Gastroesophageal sphincter (tissue), 4 donors: ENCODE measurements at regions not wholly inside any gene's neighbourhood (a gene's known extent, or its start where the extent isn't known, plus 50 kb on each side); places are given as distances from the start of the nearest gene placed in this dataset.

Source experiments
- ATAC-seq: fragments of 150-250 bp; one replicate; pipeline ENCODE4 v1.9.1; 2016; ENCODE audit warnings: mild to moderate bottlenecking, moderate library complexity
- H3K27ac ChIP-seq, 4 donors: fragments of 200-600 bp; sonication (generic) in 3 of 4; 1 replicate in 3 of 4; 2 replicates in 1 of 4; pipeline ENCODE4 v1.5.1; 2016 to 2019
- H3K27me3 ChIP-seq: fragments of 200-600 bp; sonication (generic); one replicate; pipeline ENCODE4 v1.5.1; 2019
- H3K36me3 ChIP-seq, 2 donors: fragments of 200-600 bp; sonication (generic); one replicate each; pipeline ENCODE4 v1.5.1; 2019; ENCODE audit warnings: control low read depth in 1 of 2
- H3K4me1 ChIP-seq, 3 donors: fragments of 200-600 bp; sonication (generic); 1 replicate in 2 of 3; 2 replicates in 1 of 3; pipeline ENCODE4 v1.5.1; 2016 to 2019; ENCODE audit warnings: control low read depth in 2 of 3
- H3K4me3 ChIP-seq, 2 donors: fragments of 200-600 bp; sonication (generic); one replicate each; pipeline ENCODE4 v1.5.1; 2019; ENCODE audit warnings: mild to moderate bottlenecking in 1 of 2, moderate library complexity in 1 of 2
- H3K9me3 ChIP-seq, 3 donors: fragments of 200-600 bp; sonication (generic); one replicate each; pipeline ENCODE4 v1.5.1; 2017 to 2019; ENCODE audit warnings: control low read depth in 2 of 3
- EP300 ChIP-seq: sonication (generic); formaldehyde crosslinking; IDR thresholded peaks from one replicate; pipeline ENCODE4 v1.6.1; 2017; ENCODE audit warnings: antibody characterized with exemption, mild to moderate bottlenecking
- POLR2A ChIP-seq, 2 donors: fragments of 450-650 bp; IDR thresholded peaks; one replicate each; pipeline ENCODE4 v1.6.1; 2017; ENCODE audit warnings: antibody characterized with exemption in 2 of 2, mild to moderate bottlenecking in 2 of 2, moderate library complexity in 1 of 2
- POLR2AphosphoS5 ChIP-seq: sonication (generic); formaldehyde crosslinking; IDR thresholded peaks from one replicate; pipeline ENCODE4 v1.6.1; 2017; ENCODE audit warnings: antibody characterized with exemption
- WGBS, 2 donors: methylation state at CpG; one replicate each; pipeline ENCODE4 v1.1.5; 2018; ENCODE audit warnings: low coverage in 1 of 2; 5-methylcytosine and 5-hydroxymethylcytosine counted together
- TF ChIP-seq, protein P1 (sequence below), 4 experiments: fragments of 200-600 bp in 2 of 4; fragments of 450-650 bp in 2 of 4; sonication (generic) in 1 of 4; IDR thresholded peaks; one replicate each; pipeline ENCODE4 v1.5.1; 2017 to 2019; ENCODE audit warnings: antibody characterized with exemption in 4 of 4, mild to moderate bottlenecking in 2 of 4, moderate library complexity in 2 of 4

DNA sequence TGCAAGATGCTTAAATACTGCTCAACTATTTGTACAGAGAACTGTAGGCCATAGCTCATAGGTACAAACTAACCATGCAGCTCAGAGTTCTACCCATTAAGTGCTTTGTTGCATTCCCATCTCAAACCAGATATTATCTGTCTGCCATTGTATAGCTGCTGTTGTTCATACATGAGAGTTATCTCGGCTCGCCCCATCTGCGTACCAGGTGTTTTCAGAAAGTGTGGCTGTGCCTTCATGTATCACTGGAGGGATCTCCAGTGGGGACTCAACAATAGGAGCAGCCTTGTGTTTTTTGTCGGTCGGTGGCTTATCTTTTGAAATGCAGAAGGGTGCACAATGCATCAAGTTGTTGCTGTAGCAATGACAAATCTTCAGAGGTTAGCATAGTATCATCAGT is 678.3 kb downstream of the RERGL start:
- 95 to 100% methylated on average over 2 to 5 of the region's 5 CpGs for WGBS, 2 donors
- no peaks in the 10 kb centered on the region for H3K4me1 ChIP-seq
- no peak overlapping the region for H3K27ac ChIP-seq
- H3K27me3 ChIP-seq: no peaks in the 10 kb centered on the region
- no peak for ATAC-seq
- peaks cover 0 to 8% (median 0%) of the 10 kb centered on the region in 3 donors for H3K9me3 ChIP-seq
- H3K4me3 ChIP-seq: no peak overlapping the region
- H3K36me3 ChIP-seq: no peaks in the 10 kb centered on the region
- TF ChIP-seq POLR2AphosphoS5: no peak
- TF ChIP-seq, protein P1, sequence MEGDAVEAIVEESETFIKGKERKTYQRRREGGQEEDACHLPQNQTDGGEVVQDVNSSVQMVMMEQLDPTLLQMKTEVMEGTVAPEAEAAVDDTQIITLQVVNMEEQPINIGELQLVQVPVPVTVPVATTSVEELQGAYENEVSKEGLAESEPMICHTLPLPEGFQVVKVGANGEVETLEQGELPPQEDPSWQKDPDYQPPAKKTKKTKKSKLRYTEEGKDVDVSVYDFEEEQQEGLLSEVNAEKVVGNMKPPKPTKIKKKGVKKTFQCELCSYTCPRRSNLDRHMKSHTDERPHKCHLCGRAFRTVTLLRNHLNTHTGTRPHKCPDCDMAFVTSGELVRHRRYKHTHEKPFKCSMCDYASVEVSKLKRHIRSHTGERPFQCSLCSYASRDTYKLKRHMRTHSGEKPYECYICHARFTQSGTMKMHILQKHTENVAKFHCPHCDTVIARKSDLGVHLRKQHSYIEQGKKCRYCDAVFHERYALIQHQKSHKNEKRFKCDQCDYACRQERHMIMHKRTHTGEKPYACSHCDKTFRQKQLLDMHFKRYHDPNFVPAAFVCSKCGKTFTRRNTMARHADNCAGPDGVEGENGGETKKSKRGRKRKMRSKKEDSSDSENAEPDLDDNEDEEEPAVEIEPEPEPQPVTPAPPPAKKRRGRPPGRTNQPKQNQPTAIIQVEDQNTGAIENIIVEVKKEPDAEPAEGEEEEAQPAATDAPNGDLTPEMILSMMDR (IDR thresholded peaks at IDR 0.05): no peak
- TF ChIP-seq EP300: no peak
- TF ChIP-seq POLR2A (IDR thresholded peaks at IDR 0.05): no peak

DNA sequence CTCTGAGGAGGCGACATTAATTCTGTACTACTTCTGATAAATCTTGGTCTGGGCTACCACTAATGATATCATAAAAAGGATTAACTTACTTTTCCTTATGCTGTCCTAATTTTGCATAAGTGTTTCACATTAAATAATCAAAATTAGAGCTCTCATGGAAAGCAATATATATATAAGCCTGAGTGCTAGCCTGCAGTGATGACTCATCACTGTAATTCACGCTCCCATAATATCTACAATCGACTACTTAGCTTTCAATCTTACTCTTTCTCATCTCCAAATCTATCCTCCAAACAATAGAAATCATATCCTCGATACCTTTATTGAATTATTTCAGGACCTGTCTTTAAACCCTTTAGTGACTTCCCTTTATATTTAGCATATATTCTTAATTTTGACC is 701.3 kb downstream of the RERGL start:
- no peaks in the 10 kb centered on the region for H3K9me3 ChIP-seq
- no peak overlapping the region for H3K4me3 ChIP-seq
- no peaks in the 10 kb centered on the region for H3K4me1 ChIP-seq
- TF ChIP-seq, protein P1 (IDR thresholded peaks at IDR 0.05): no peak
- TF ChIP-seq POLR2AphosphoS5: no peak
- TF ChIP-seq EP300: no peak
- no peak for TF ChIP-seq POLR2A (IDR thresholded peaks at IDR 0.05)
- H3K27me3 ChIP-seq: no peaks in the 10 kb centered on the region
- WGBS, 2 donors: 83 to 84% methylated on average over 4 of the region's 4 CpGs
- no peaks in the 10 kb centered on the region for H3K36me3 ChIP-seq
- no peak for ATAC-seq
- H3K27ac ChIP-seq: no peak overlapping the region

DNA sequence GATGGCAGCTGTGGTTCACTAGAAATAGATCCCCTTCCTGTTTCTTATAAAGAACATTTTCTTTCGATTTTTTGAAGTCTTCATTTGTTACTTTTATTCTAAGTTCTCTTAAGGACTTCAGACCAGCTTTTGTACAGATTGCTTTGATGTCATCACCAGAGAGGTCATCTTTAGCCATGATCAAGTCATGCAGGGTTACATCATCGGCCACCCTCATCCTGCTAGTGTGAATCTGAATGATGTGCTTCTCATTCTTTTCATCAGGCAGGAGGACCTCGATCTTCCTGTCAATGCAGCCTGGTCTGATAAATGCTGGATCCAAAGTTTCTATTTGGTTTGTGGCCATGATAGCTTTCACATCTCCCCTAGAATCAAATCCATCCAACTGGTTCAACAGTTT is 706.7 kb downstream of the RERGL start:
- 82 to 88% methylated on average over 3 of the region's 3 CpGs for WGBS, 2 donors
- Histone ChIP-seq H3K27ac (no peak overlapping the region), H3K4me1 (no peaks in the 10 kb centered on the region), H3K27me3 (no peaks in the 10 kb centered on the region), H3K4me3 (no peak overlapping the region), H3K9me3 (no peaks in the 10 kb centered on the region), H3K36me3 (no peaks in the 10 kb centered on the region)
- ATAC-seq: no peak
- TF ChIP-seq EP300 (no peak), POLR2AphosphoS5 (no peak), POLR2A (IDR thresholded peaks at IDR 0.05) (no peak)
- TF ChIP-seq, protein P1 (IDR thresholded peaks at IDR 0.05): no peak

DNA sequence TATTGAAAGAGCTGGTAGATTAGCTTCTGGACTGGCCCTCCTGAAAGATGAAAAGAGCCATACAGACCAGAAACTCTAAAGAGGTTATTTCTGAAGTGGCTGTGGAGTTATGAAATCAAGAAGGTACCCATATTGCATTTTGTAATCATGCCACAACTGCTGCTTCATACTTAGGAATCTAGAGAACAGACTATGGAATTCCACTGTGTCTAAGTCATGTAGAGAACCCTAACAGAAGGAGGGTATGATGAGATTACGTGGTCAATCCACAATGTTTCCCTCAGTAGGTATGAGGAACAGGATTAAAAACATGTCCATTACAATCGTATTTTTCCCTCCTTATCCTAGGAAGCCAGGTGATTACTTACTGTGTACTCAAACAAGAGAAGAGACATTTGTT is 708.8 kb downstream of the RERGL start:
- H3K9me3 ChIP-seq: no peaks in the 10 kb centered on the region
- TF ChIP-seq EP300: no peak
- no peak for TF ChIP-seq POLR2AphosphoS5
- TF ChIP-seq, protein P1 (IDR thresholded peaks at IDR 0.05): no peak
- no peak for TF ChIP-seq POLR2A (IDR thresholded peaks at IDR 0.05)
- H3K27ac ChIP-seq: no peak overlapping the region
- no peak for ATAC-seq
- no peaks in the 10 kb centered on the region for H3K36me3 ChIP-seq
- H3K4me1 ChIP-seq: no peaks in the 10 kb centered on the region
- WGBS, 2 donors: 36 to 86% methylated on average over 1 to 2 of the region's 2 CpGs
- no peaks in the 10 kb centered on the region for H3K27me3 ChIP-seq
- no peak overlapping the region for H3K4me3 ChIP-seq

DNA sequence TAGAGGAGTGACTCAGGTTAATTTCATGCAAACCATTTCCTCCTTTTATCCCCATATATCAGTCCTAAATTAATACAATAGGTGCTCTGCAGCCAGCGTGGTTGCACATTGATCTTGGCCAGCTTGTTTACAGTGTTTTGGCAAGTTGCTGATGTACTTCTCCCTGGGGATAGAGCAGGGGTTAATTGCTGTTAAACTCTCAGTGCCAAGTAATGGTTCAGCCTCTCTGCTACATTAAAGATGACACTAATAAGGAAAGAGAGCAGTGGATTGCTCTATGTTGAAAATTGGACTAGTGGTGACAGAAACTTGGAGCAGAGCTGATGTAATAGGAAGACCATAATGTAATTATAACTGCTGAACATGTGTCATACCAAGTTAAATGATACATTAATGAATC is 717.5 kb downstream of the RERGL start:
- TF ChIP-seq EP300: no peak
- no peak for TF ChIP-seq POLR2A (IDR thresholded peaks at IDR 0.05)
- TF ChIP-seq, protein P1 (IDR thresholded peaks at IDR 0.05): no peak
- no peak for TF ChIP-seq POLR2AphosphoS5
- Histone ChIP-seq H3K27me3 (no peaks in the 10 kb centered on the region), H3K4me1 (no peaks in the 10 kb centered on the region), H3K4me3 (no peak overlapping the region), H3K36me3 (no peaks in the 10 kb centered on the region), H3K9me3 (no peaks in the 10 kb centered on the region), H3K27ac (no peak overlapping the region)
- ATAC-seq: no peak
- WGBS, 2 donors: 0% methylated on average over 1 of the region's 1 CpG
